NCI-H1694 (cell line): ENCODE measurements at regions not wholly inside any gene's neighbourhood (a gene's known extent, or its start where the extent isn't known, plus 50 kb on each side); places are given as distances from the start of the nearest gene placed in this dataset.
"Not testable (repeated sequence)": the region's sequence is repeated elsewhere in the genome, so short reads cannot be mapped to it uniquely, and the experiment has no call there.

Source experiments
- DNase-seq: peaks from one replicate; lab custom pipeline; 2025; lab: John Stamatoyannopoulos, UW

DNA sequence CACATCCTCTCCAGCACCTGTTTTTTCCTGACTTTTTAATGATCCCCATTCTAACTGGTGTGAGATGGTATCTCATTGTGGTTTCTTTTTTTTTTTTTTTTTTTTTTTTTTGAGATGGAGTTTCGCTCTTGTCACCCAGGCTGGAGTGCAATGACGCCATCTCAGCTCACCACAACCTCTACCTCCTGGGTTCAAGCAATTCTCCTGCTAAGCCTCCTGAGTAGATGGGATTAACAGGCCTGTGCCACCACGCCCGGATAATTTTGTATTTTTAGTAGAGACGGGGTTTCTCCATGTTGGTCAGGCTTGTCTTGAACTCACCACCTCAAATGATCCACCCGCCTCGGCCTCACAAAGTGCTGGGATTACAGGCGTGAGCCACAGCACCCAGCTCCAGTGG is 184.7 kb downstream of the C9orf152 start:
- not testable (repeated sequence) for DNase-seq

DNA sequence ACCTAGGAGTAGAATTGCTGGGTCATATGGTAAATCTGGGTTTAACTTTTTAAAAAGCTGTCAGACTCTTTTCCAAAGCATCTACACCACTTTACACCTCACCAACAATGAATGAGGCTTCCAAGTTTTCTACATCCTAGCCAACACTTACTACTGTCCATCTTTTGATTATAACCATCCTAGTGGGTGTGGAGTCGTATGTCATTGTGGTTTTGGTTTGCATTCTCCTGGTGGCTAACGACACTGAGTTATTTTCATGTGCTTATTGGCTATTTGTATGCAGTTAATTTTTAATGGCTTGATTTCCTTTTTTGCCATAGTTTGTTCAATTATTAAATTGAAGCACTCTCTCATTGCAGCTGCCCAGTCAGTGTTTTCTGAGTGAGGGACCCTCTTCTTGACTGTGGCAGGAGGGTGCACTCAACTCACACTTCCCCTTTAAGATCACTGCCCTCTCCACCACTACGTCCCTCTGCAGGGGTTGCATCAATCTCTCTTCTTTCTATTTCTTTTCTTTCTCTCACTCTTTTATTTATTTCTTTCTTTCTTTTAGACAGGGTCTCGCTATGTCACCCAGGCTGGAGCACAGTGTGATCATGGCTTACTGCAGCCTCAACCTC is 182.3 kb downstream of the C9orf152 start:
- DNase-seq = no peak

DNA sequence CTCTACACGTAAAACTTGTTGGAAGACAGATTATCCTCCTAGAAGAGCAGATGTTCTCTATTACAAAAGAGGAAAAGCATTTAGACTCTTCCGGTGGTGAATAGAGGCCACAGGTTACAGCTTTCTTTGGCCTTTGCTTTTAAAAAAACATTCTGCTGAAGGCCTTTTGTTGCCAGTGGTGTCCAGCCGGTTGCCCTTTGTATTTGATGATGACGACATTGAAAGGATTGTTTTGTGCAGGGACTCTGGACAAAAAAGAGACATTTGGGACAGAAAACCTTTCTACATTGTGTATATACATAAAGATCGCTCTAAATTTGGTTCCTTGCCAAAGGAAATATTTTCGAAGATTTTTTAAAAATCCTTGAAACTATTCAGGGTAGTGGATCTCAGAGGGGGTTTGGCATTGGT is 180.3 kb downstream of the C9orf152 start:
- DNase-seq = no peak

DNA sequence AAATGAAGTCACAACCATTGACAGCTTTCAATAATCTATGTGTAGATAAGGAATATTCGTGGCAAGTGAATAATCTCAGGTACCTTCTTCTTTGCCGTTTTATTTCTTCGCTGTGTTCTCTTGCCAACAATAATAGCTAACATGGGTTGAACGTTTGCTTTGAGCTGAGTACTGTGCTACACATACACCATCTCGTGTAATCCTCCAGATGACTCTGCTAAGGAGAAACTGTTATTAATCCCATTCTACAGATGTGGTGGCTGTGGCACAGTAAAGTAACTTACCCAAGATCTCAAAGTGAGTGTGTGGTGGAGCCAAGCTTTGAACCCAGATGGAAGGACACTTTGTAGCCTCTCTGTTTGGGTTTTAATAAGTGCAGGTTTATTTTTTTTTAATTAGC is 179.7 kb downstream of the C9orf152 start:
- no peak for DNase-seq

DNA sequence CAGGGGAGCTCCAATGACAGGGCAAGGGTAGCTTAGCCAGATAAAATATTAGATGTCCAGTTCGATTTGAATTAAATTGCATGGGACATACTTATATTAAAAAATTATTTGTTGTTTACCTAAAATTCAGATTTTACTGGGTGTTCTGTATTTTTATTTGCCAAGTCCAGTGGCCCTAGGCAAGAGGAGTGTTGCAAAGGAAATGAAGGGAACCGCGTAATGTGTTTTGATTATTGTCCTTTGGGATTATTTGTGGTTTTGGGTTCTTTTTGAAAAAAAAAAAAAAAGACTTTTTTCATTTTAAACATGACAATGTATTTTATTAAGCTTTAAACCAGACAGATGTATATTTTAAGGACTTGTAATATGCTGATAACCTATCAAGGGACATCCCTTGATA is 179.3 kb downstream of the C9orf152 start:
- no peak for DNase-seq

DNA sequence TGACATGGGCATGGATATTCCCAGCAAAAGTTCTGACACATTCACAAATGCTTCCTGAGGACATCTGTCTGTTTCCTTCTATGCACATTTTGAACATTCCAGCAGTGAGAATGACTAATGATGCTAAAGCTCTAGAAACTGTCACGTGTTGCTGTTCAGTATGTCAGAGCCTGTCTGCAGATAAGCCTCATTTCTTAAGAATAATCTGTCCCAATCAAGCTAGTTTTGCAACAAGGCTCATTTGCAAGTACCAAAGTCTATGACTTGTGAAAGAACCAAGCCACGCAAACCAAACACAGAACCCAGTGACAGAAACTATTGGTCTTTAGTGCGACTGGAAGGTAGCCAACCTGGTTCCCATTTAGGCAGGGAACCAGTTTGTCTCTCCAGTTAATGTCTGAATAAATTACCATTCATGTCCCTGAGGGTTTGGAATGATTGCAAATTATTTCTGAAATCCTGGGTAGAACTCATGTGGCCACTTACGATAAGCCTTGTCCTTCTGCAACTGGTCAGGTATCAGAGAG is 178.5 kb downstream of the C9orf152 start:
- no peak for DNase-seq

DNA sequence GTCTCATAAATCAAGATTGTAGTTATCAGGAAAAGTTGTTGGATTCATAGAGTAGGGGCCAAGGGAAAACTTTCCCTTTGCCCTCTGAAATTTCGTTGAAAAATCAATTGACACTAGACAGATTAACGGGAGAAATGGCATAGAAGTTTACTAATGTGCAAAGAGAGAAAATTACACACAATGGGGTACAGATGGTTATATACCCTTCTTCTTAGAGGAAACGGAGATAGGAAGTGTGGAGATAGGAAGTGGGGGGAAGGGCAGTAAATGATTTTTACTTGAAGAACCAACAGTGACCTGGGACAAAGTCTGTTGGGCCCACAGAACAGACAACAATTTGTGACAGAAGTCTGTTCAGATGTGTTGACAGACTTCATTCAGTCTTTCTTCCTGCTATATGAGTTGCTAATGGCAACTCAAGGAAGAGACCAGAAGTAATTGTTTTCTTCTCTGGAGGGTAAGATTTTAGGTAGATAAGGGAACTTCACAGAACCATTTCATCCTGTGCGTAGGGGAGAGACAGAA is 177.9 kb downstream of the C9orf152 start:
- DNase-seq = no peak

DNA sequence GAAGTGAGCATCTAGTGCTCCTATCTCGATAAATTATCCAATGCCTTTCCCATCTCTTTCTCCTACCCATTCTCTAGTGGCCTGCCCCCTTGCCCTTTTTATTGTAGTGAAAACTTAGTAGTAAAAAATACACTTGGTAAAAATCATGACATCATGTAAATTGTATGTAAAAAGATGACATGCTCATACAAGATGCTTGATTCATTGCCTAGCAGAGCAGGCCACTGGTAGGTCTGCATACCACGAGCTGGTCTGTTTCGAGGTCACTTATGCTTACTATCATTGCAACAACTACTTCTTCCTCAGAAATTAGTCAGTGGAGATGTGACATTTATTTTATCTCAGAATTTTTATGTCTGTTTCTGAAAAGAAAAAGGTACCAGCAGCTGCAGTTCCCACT is 177.3 kb downstream of the C9orf152 start:
- no peak for DNase-seq

DNA sequence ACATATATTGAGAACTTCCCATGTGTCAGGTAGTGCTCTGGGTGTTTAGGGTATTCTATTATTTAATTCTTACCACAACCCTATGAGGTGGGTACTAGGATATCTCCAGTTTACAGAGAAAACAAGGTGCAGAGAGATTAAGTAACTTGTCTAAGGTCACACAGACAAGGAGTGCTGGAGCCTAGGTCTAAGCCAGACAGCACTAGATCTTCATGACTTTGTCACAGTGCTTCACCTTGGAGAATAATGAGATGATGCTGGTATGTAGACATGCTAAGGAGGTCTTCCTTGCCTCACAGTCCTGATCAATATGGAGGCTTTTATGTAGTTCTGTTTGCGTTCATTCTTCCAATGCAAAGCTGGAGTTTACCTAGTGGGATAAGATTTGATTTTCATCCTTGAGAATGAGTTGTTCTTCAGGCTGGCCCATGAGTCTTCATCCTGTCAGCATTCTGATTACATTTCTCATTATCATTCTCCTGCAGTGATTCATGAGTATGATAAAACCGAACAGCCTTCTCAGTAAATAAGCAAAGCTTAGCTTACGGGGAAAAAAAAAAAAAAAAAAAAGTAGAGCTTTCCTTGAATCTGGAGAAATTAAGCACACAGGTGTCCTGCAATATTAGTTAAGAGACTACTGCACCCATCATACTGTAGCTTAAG is 176.3 kb downstream of the C9orf152 start:
- no peak for DNase-seq

DNA sequence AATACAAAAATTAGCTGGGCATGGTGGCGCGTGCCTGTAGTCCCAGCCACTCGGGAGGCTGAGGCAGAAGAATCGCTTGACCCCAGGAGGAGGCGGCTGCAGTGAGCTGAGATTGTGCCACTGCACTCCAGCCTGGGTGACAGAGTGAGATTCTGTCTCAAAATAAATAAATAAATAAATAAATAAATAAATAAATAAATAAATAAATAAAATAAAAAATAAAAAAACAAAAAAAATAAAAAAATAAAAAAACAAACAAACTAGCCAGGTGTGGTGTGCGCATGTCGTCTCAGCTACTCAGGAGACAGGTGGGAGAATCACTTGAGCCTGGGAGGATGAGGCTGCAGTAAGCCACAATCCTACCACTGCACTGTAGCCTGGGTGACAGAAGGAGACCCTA is 175.4 kb downstream of the C9orf152 start:
- not testable (repeated sequence) for DNase-seq

DNA sequence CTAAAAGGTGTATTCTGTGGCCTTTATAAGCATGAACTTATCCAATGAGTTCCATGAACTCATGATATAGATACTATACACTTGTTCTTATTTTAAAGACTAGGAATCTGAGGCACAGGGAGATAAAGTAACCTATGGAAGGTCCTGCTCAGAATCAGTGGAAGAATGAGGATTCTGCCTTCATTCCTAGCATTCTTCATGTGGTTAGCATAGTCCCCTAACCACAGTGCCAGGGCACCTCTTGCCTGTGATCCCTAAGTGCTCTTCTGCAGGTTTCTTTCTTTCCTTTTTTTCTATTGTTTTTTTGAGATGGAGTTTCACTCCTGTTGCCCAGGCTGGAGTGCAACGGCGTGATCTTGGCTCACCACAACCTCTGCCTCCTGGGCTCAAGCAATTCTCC is 174.1 kb downstream of the C9orf152 start:
- DNase-seq = no peak

DNA sequence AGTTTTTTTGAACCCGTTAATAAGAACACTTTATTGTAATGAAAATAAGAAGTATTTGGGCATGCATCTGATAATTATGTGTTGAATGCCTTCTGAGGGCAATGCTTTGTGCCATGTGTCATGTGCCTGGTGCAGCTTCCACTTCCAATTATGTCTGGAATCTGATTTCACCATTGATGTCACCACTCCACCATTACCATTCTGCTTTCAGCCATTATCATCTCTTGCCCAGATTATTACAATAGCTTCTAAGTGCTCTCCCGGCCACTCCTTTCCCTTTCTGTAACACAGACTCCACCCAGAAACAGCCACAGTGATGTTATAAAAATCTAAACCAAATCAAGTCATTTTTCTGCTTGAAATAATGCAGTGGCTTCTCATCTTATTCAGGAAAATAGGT is 171.7 kb downstream of the C9orf152 start:
- no peak for DNase-seq

DNA sequence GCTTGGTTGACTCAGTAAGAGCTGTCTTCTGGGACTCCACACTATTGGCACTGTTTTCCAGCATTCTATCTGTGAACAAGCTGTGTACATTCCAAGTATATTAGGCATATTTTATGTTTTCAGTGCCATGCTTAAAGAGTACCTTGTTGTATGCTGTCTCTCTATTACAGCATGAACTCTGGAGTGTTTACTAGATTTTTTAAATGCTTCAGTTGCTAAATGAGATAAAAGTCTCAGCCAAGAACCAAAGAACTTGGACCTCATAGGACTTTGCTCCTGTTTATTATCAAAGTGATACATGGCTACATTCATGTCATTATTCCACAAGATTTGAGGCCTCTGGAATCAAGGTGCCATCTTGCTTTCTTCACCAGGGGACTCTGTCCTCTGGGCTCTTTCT is 167.2 kb downstream of the C9orf152 start:
- no peak for DNase-seq

DNA sequence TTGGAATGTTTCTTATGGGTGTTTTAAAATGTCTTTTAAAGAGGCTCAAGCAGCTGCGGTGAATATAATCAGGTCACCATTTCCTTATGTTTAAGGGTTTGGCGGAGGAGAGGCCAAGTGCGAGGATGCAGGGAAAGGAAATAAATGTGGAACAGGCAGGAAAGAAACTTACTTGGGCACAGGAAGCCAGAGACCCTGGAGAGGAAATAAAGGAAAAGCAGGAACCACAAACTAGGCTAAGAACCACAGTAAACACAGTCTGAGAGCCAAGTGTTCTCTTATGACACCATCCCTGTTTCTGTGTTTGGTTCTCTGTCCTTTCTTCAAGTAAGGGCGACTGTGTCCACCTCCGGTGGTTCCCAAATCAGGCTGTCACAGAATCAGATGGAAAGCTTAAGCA is 166.5 kb downstream of the C9orf152 start:
- DNase-seq = no peak

DNA sequence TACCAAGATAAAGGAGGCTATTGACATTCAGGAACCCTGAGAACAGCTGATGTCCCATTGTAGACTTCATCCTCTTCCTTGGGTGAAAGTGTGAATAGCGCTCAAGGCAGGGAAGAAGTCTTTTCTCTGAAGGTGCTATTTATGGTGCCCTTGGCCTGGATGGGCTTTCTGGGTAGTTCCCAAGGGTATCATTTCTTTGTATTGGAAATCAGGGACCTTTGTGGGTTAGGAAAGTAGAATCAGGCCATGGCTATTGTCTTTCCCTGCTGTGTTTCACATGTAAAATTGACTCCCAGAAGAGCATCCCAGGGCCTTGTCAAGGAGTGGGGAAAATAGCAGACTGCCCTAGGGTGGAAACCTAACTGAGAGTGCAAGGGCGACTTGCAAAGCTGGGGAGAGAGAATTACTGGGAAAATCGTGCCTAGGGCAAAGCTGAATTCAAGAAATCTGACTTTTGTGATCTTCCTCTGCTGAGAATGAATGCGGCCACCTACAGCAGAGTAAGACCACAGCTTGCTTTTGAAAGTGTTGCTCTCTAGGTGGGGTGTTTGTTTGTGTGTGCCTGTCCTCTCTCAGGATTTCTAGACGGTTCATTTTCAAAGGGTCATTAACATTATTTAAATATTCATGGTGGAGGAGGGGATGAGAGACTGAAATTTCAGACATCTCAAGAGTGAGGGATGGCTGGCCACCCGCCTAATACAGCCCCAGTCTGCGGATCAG is 160.6 kb downstream of the C9orf152 start:
- no peak for DNase-seq

DNA sequence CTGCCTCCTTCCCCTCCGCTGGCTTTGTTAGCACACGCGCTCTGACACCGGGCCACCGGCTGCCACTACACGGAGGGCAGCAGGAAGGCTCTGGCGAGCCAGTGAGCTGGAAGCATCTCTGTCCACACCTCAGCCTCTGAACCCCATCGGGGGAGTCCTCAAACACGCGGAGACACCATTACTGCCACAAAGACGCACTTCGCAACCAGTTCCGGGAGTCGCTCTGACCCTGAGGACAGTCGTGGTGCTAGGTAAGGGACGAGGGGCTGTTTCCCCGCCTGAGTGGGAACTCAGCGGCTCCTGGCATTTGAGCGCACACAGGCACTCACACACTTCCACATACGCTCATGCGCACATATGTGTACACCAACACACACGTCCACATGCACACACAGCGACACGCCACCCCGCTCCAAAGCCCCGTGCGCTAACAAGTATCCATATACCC is 160.0 kb downstream of the C9orf152 start:
- DNase-seq = no peak

DNA sequence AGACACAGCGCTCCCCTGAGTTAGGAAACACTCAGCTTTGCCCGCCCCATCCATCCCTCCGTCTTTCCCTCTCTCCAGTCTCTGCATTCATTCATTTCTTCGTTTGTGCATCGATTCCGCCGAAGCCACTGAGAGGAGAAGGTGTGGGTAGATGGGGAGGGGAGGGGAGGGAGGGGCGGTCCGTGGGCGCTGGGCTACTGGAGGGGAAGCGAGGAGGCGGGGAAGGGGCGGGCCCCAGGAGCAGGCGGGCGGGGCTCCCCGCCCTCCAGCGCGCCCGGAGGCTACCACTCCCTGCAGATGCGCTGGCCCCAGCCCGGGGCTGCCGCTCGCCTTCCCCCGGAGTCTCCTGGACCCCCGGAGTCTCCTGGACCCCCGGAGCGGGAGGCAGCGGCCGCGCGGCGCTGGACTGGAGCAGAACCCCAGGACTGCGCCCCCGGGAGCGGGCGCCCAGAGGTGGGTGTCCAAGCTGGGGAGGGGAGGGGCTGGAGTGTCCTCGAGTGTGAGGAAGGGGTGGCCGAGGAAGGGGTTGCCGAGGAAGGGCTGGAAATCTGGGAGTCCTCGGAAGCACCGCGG is 159.5 kb downstream of the C9orf152 start:
- peak; percentile 61 for DNase-seq

DNA sequence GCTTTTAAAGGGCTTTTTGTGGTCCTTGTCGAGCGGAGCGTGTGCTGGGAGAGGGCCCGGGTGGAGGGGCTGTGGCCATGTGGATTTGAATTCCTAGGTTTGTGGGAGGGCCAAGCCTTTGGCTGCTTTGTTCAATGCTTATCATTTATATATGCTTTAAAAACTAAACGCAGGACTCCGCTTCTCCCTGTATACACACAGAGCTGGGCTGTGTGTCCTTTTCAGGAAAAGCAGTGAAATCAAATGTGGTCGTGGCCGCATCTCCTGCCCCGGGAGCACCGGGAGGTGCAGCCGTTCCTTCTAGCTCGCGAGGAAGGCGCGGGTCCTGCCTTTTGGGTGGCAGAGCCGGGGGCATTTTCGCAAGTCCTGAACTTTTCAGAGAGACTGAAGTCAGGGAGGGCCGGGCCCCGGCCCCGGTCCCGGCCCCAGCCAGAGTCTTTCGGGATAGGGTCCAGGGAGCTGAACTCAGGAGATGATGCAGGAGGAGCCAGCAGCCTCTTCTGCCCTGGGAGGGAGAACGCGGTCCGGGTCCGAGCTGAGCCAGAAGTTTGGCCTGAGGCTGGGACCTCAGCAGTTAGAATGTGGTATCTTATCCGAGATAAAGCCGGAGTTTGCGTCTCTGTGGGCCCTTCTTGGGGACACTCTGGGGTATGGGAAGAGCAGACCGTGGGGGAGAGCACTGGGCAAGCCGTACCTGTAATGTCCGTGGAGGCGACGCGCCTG is 158.8 kb downstream of the C9orf152 start:
- DNase-seq = no peak

DNA sequence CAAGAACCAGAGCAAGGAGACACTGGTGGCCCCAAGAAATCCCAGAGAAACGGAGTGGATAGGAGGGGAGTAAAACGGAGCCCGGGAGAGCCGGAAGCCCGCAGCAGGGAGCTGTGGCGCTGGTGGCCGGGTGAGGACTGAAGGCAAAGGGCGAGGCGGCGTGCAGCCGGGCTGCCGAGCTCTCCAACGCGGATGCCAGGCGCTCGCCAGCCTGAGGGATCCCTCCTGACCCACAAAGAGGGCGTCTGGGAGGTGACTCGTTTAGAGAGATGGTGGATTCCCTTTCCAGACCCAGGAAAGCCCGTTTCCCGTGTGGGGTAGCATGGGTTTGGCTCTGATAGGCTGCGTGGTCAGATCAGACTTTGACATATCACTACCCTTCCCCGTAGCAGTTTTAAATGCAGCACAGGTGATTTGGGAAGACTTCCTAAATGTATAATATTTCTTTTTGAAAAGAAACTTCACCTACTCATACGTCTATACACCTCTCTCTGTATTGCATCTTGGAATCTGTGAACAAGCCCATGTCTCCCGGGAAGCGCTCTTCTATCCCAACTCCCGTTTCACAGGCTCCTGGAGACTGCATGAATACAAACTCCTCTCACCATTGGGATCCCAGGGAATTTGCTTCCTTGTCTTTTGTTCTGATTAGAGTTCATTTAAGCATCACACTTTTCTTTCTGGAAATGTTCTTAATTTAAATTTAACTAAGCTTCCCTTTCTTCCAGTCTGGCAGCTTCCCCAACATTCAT is 158.1 kb downstream of the C9orf152 start:
- DNase-seq = no peak

DNA sequence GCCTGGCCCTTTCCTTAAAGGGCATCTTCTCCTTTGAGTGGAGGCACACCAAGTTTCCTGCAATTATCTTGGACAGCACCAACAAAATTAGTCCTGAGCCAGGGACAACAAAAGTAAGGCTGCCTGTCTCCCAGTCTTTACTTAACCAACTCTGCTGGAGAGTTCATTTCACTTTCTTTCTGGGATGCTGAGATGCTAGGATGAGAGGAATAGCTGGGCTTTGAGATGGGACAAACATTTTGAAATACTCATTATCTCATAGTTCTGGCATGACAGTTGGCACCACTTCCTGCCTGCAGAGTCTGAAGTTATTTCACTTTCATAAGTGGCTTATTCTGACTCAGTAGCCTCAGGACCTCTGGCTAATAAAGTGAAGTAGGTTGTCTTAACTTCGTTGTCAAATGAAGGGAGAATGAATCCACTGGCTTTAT is 157.0 kb downstream of the C9orf152 start:
- no peak for DNase-seq

DNA sequence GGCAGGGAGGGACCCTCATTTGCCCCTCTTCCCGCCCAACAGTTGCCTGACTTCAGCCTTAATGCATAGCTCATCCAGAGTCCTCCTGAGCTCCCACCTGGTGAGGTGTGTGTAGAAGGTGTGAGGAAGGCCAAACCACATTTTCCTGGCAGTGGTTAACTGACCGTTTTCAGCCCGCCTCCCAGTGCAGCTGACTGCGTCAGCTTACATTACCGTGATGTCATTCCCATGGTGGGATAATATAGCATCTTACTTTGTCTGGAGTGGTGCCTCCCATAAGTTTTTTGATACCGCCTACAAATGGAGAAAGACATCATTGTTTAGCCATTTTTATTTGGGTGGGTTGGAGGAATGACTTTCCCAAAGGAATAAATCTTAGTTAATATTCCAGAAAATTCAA is 151.9 kb downstream of the C9orf152 start:
- DNase-seq = no peak
